GM19193 (cell line): ENCODE measurements at regions not wholly inside any gene's neighbourhood (a gene's known extent, or its start where the extent isn't known, plus 50 kb on each side); places are given as distances from the start of the nearest gene placed in this dataset.

Source experiments
- POLR2A ChIP-seq: IDR thresholded peaks from 4 replicates; pipeline ENCODE4 v1.6.1; 2011; ENCODE audit not compliant: insufficient read depth, insufficient read length; ENCODE audit errors: extremely low read depth

DNA sequence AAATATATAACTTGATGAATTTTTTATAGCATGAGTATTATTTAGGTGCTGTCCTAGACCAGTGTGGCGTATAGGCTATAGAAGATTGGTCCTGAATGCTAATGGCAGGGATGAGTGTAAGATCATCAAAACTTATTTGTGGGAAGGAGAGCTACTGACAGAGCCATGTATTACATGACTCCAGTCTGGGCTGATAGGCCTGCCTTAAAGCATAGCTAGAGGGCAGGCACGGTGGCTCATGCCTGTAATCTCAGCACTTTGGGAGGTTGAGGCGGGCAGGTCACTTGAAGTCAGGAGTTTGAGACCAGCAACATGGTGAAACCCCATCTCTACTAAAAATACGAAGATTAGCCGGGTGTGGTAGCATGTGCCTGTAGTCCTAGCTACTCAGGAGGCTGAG lies 198.1 kb upstream of the KLF14 start:
- TF ChIP-seq POLR2A, result no peak

GRCh38 chr7:130932667-130933432 lies 198.8 kb upstream of the KLF14 start:
- TF ChIP-seq POLR2A, result peak; percentile 39

- no peak for TF ChIP-seq POLR2A
Observed at GRCh38 chr7:130933919-130934318, 199.9 kb upstream of the KLF14 start.

DNA sequence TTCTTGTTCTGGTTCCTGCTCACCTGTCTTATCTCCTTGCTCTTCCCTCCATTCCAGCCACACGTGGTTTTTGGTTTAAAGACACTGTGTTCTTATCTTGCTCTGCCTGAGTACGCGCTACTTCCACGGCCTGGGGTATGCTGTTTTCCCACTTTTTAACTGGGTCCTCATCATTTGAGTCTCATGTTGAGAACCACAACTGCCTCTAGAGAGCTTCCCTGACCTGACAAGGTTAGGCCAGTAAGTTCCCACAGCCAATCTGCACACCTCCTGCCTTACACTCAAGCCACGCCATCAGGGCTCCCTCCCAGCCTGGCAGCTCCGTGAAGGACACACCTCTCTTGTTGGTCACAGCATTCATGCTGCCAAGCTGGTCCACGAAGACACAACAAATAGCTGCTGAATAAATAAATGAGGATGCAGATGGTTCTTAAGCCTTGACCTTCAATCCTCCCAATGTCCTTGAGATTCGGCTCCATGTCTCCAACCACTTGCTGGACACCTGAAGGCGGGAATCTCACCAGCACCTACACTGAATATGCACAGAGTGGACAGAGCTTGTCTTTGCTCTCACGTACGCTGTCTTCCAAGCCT lies 201.7 kb upstream of the KLF14 start:
- TF ChIP-seq POLR2A, result peak; percentile 16

- no peak for TF ChIP-seq POLR2A
Observed at GRCh38 chr7:130936202-130936931, 202.4 kb upstream of the KLF14 start.

- no peak for TF ChIP-seq POLR2A
Observed at GRCh38 chr7:130937016-130937415, 203.0 kb upstream of the KLF14 start.

GRCh38 chr7:130937830-130938229 lies 203.8 kb upstream of the KLF14 start:
- no peak for TF ChIP-seq POLR2A

DNA sequence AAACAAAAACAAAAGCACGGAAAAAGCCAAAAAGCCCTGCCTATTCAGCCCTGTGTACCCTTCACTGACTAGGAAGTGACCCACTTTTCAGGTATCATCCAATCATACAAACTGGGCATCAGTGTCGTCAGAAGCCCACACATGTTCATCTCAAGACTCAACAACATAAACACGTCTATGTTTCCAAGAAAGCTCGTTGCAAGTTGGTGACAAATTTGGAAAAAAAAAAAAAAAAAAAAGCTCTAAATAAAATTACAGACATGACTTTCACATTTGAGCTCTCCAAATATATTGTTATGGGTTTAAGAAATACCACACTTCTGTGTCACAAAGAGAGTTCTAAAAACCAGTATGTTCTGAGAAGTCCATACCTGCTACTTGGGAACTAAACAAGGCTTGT lies 204.7 kb upstream of the KLF14 start:
- TF ChIP-seq POLR2A, result no peak

DNA sequence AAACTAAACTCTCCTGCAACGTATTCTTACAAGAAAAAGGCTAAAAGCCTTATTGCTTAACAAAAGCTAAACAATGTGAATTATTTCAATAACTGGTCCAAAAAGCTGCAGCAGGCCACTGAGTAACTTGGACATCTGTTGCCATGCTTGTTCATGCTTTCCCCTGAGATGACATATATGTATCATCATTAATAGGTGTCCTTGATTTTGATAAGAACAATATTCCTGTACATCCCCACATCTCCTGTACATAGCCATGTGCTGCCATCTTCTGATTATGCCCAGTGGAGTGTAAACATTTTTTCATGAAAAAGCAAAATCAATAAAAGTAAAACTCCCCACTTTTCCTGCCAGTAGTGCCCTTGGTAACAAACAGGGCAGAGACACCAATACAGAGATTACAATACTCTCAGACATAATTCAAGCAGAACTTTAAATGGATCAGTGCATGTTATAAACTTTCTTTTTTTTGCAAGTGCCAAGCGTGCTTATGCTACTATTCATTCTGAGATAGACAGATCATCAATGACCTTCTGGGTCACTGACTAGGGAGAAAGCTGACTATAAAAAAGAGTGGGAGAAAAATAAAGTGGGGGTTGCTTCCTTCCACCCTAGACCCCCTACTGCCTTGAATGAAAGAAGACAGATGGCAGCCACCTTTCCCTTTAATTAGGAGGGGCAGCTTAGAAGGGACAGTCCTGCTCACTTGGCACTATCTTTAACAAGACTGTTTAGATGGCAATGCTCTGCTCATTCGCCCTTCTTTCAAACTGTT lies 205.5 kb upstream of the KLF14 start:
- no peak for TF ChIP-seq POLR2A

GRCh38 chr7:130940326-130940725 lies 206.3 kb upstream of the KLF14 start:
- no peak for TF ChIP-seq POLR2A

DNA sequence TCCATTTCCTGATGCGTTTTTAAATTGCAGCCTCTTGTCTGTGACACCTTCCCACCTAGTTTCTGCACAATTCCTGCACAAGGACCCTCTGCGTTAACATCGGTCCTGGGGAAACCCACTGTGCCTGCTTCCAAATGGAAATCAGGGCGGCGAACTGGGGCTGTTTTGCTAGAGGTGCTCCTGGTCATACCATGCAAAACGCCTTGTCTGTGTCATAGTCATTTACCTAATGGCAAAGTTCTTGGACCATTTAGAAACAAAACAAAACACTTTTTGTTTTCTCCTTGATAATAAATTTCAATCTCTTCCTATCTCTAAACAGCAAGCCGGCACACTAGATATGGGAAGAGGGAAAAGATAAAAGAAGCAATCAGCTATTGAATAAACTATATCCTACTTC lies 206.9 kb upstream of the KLF14 start:
- no peak for TF ChIP-seq POLR2A

DNA sequence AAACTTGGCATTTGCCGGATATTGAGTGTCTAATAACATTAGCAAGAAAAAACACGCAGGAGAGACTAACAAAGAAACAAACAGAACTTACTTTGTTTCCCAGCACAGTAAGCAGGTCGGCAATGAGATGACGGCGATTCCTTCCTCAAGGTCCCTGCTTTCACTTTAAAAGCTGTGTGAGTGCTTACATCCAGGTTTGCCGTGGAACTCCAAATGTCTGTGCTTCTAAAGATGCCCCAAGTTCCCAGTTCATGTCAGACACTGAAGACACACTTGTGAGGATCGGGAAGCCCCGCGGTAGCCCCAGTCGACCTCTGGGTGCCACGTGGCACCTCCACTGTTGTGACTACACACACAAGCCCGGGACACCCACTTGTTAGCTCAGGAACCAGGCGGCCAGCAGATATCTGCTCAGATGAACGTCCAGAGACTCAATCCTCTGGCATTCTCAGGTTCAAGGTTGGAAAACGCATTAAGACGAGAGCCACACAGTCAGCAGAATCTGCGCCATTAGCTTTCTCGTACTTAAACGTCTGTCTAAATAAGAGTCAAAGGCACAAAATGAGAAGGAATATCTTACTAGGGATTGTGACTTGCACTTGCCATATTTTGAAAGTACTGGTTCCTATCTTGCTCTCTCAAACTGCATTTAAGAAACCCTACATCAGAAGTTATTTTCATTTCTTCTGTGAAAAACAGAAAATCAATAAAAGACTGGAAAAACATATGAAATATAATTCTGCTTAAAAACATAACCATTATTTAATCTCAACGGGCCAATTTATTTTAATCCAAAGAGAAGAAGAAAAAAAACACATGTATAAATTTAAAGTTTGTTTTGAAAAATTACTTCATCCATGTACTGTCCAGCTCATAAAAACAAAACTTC lies 207.6 kb upstream of the KLF14 start:
- TF ChIP-seq POLR2A, result peak; percentile 9

- no peak for TF ChIP-seq POLR2A
Observed at GRCh38 chr7:130942211-130942964, 208.4 kb upstream of the KLF14 start.
